Astrocyte of the cerebellum (primary cell): ENCODE measurements at regions not wholly inside any gene's neighbourhood (a gene's known extent, or its start where the extent isn't known, plus 50 kb on each side); places are given as distances from the start of the nearest gene placed in this dataset.

Experiments used
- DNase-seq: peaks from one replicate; pipeline ENCODE4 v3.0.0-alpha.2; 2011; ENCODE audit warnings: low read depth
- H3K4me3 ChIP-seq: 2 replicates; pipeline ENCODE4 v1.5.1; 2011; ENCODE audit warnings: mild to moderate bottlenecking, low read depth, low read length, moderate library complexity
- CTCF ChIP-seq: IDR thresholded peaks from 2 replicates; pipeline ENCODE4 v1.5.1; 2012; ENCODE audit warnings: low read length, low read depth, moderate library complexity, mild to moderate bottlenecking; ENCODE audit errors: missing control alignments
- in situ Hi-C: cut with HindIII; loops from 2 replicates; pipeline ENCODE4 v1.10.0; 2017; ENCODE audit warnings: low sequenced_read_pairs

GRCh38 chr17:33989361-33990148 is 265.5 kb upstream of the CCL2 start:
- no peak for DNase-seq
- in situ Hi-C loops, result no loop called here
- H3K4me3 ChIP-seq, result no peak overlapping the region
- no peak for TF ChIP-seq CTCF

GRCh38 chr17:33990943-33991706 is 264.0 kb upstream of the CCL2 start:
- no peak for TF ChIP-seq CTCF
- H3K4me3 ChIP-seq, result no peak overlapping the region
- DNase-seq, result no peak
- in situ Hi-C loops, result no loop called here

GRCh38 chr17:33992113-33992512 is 263.0 kb upstream of the CCL2 start:
- no peak for DNase-seq
- in situ Hi-C loops, result no loop called here
- no peak for TF ChIP-seq CTCF
- H3K4me3 ChIP-seq, result no peak overlapping the region

- no peak overlapping the region for H3K4me3 ChIP-seq
- no peak for TF ChIP-seq CTCF
- in situ Hi-C loops, result no loop called here
- DNase-seq, result no peak
These were observed 254.4 kb upstream of the CCL2 start for GRCh38 chr17:34000639-34001038.

- in situ Hi-C loops, result no loop called here
- DNase-seq, result no peak
- H3K4me3 ChIP-seq, result no peak overlapping the region
- no peak for TF ChIP-seq CTCF
These were observed 253.8 kb upstream of the CCL2 start for GRCh38 chr17:34001246-34001645.

GRCh38 chr17:34006126-34006525 is 249.0 kb upstream of the CCL2 start:
- no peak for DNase-seq
- H3K4me3 ChIP-seq, result no peak overlapping the region
- in situ Hi-C loops, result no loop called here
- no peak for TF ChIP-seq CTCF
